Activated CD4-positive, alpha-beta T cell treated with anti-CD3 and anti-CD28 coated beads, Interleukin-10, Interleukin-2, amounts not matched to agents 100 ng/mL and 50 ng/mL, durations not matched to agents 16 hours and 8 hours (primary cell): ENCODE measurements at regions not wholly inside any gene's neighbourhood (a gene's known extent, or its start where the extent isn't known, plus 50 kb on each side); places are given as distances from the start of the nearest gene placed in this dataset.

Experiments
- DNase-seq: peaks from one replicate; pipeline ENCODE4 v3.0.0-alpha.2; 2020

DNA sequence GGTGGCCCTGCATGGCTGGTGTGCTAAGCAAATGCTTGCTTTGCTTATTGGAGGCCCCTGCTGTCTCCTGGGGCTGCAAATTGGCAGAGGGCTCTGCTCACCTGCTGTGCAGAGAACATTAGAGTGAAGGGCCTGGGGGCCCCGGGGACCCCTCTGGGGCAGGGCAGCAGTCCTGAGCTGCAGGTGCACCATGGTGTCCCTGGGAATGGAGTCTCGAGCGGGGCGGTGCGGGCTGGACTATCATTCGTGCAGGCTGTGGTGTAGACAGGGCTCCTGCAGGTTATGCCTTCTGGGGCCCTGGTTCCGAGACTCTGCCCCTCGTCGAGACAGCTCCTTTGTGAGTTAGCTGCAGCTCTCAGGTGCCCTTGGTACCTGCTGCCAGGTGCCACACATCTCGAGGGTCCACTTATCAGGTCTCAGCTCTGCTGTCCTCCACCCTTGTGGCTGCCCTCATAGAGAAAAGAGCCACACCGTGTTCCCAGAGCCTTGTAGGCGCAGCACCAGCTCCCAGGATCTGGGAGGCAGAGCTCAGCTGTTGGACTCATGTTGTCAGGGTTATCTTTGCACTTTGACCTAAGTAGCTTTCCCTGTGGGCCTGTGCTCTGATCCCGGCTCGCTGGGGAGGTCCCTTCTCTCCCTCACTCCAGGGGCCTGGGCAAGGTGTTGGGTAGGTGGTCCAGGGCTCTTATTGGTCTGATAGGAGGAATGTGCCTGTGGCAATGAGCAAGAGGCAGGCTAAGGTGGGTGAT, 58.0 kb upstream of the ZNF536 start:
- DNase-seq = no peak

DNA sequence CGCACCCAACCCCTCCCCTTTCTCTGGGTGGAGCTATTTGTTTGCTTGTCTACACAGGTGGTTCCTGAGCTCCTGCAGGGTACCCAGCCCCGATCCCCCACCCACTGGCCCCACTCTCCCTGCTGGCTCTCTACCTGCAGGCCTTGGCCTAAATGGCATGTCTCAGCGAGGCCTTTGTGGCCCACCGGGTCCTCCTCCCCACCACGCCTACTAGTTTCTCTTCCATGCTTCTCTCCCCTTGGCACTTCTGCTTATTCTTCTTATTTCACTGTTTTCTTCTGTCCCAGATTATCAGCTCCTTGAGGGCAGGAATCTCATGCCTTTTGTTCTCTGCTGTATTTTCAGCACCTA, 57.4 kb upstream of the ZNF536 start:
- no peak for DNase-seq

DNA sequence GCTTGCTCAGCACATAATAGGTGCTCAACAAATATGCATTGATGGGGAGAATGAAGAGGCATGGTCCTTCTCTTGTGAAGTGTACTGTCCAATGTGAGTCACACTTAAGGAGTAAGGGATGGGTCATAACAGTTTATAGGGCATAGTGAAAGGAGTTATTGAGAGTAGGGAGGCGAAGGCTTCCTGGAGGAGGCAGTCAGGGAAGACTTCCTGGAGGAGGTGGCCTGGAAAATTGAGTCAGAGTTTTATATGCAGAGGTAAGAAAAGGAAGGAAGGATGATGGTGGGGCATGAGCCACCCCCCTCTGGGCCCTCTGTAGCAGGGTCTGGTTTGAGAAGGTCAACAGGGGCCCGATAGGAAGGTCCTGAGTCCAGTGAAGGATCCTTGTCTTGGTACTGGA, 57.0 kb upstream of the ZNF536 start:
- no peak for DNase-seq

GRCh38 chr19:30316000-30316491, 56.1 kb upstream of the ZNF536 start:
- DNase-seq = no peak

GRCh38 chr19:30316560-30317106, 55.6 kb upstream of the ZNF536 start:
- no peak for DNase-seq

GRCh38 chr19:30317403-30317802, 54.8 kb upstream of the ZNF536 start:
- DNase-seq = no peak

GRCh38 chr19:30318261-30318660, 53.9 kb upstream of the ZNF536 start:
- no peak for DNase-seq

- DNase-seq = no peak
Observed at GRCh38 chr19:30318936-30319335, 53.2 kb upstream of the ZNF536 start.

- DNase-seq = no peak
Observed at GRCh38 chr19:30319411-30319810, 52.8 kb upstream of the ZNF536 start.

- no peak for DNase-seq
Observed at GRCh38 chr19:30319876-30320275, 52.3 kb upstream of the ZNF536 start.

GRCh38 chr19:30320466-30320865, 51.7 kb upstream of the ZNF536 start:
- DNase-seq = no peak

- DNase-seq = no peak
Observed at GRCh38 chr19:30320916-30321315, 51.3 kb upstream of the ZNF536 start.
